A673 (cell line): ENCODE measurements at regions not wholly inside any gene's neighbourhood (a gene's known extent, or its start where the extent isn't known, plus 50 kb on each side); places are given as distances from the start of the nearest gene placed in this dataset.

ENCODE experiments used
- BruUV-seq: library from RNA; stranded (reverse); fragments of 400-500 nt; replicated peaks from 2 replicates; lab custom pipeline; 2021; lab: Mats Ljungman, UMichigan
- CTCF ChIA-PET: fragments of 300-600 bp; sonication (Branson Sonifier 250); formaldehyde crosslinking; loops from one replicate; lab custom pipeline; 2022; ENCODE audit warnings: antibody characterized with exemption; lab: Charles Lee
- POLR2A ChIA-PET: fragments of 300-600 bp; sonication (Branson Sonifier 250); formaldehyde crosslinking; loops from one replicate; lab custom pipeline; 2022; ENCODE audit warnings: antibody characterized with exemption; ENCODE audit not compliant: low non-redundant PET; lab: Charles Lee
- DNase-seq: peaks from one replicate; pipeline ENCODE4 v3.0.0-alpha.2; 2015; ENCODE audit warnings: low spot score
- H3K27ac ChIP-seq: fragments of 200-600 bp; sonication (generic); 2 replicates; pipeline ENCODE4 v1.5.1; 2016; ENCODE audit warnings: mixed run types, low read depth, mild to moderate bottlenecking, mixed read lengths, antibody characterized with exemption, low read length; ENCODE audit not compliant: poor library complexity, severe bottlenecking
- H3K27me3 ChIP-seq: fragments of 200-600 bp; sonication (generic); replicated peaks from 2 replicates; pipeline ENCODE4 v1.6.1; 2017; ENCODE audit warnings: mixed run types, low read depth, mild to moderate bottlenecking, mixed read lengths, antibody characterized with exemption, low read length; ENCODE audit not compliant: insufficient read depth, poor library complexity
- H3K36me3 ChIP-seq: fragments of 200-600 bp; sonication (generic); 2 replicates; pipeline ENCODE4 v1.6.1; 2016; ENCODE audit warnings: mixed run types, mild to moderate bottlenecking, mixed read lengths, antibody characterized with exemption, low read length; ENCODE audit not compliant: insufficient read depth, poor library complexity, severe bottlenecking
- H3K4me1 ChIP-seq: fragments of 200-600 bp; sonication (generic); 2 replicates; pipeline ENCODE4 v1.6.1; 2017; ENCODE audit warnings: mixed run types, mild to moderate bottlenecking, mixed read lengths, antibody characterized with exemption, low read length; ENCODE audit not compliant: insufficient read depth, poor library complexity, severe bottlenecking
- H3K4me3 ChIP-seq: fragments of 200-600 bp; sonication (generic); 2 replicates; pipeline ENCODE4 v1.5.1; 2016; ENCODE audit warnings: low read depth, mixed run types, mild to moderate bottlenecking, mixed read lengths, low read length; ENCODE audit not compliant: poor library complexity, severe bottlenecking
- H3K9me3 ChIP-seq: fragments of 200-600 bp; sonication (generic); 2 replicates; pipeline ENCODE4 v1.6.1; 2016; ENCODE audit warnings: mixed run types, low read depth, mild to moderate bottlenecking, mixed read lengths, antibody characterized with exemption, low read length; ENCODE audit not compliant: poor library complexity, severe bottlenecking
- EZH2 ChIP-seq: fragments of 200-600 bp; sonication (generic); IDR thresholded peaks from 2 replicates; pipeline ENCODE4 v1.6.1; 2017; ENCODE audit warnings: borderline replicate concordance, low read depth, mild to moderate bottlenecking, mixed read lengths, antibody characterized with exemption, low read length; ENCODE audit not compliant: poor library complexity, severe bottlenecking
- intact Hi-C: fragments of 100-400 bp; cut with micrococcal nuclease; formaldehyde crosslinking; loops from one replicate; pipeline ENCODE4 v1.10.0; 2022; ENCODE audit not compliant: unreplicated experiment
- TF ChIP-seq, protein P1 (sequence below): fragments of 300-800, 200-600 bp; sonication (generic); conservative IDR thresholded peaks from 2 replicates; pipeline ENCODE4 v1.5.1; 2017; ENCODE audit warnings: low read depth, mild to moderate bottlenecking, antibody characterized with exemption, low read length, moderate library complexity, mixed read lengths

DNA sequence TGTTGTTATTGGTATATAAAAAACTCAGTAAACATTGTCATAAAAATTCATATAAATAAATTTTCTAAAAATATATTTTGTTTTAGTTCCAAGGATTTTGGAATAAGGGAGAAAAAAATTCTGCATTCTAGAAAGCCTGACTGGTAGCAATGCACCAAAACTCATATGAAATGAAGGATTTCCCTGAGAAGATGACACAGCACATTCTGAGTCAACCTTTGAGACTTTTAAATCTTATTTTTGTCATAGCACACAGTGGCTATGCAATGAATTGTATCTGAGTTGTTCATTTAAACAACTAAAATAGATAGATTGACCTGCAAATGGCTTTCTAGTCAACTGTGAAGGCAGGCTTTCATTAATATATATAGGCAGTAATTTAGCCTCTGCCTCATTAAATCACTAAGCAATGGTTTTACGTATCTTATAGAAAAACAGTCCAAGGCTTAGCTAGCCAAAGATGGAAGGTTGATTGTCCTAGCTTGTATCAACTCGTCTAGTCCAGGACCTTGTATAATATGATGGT, 239.1 kb upstream of the NEIL3 start:
- TF ChIP-seq, protein P1, sequence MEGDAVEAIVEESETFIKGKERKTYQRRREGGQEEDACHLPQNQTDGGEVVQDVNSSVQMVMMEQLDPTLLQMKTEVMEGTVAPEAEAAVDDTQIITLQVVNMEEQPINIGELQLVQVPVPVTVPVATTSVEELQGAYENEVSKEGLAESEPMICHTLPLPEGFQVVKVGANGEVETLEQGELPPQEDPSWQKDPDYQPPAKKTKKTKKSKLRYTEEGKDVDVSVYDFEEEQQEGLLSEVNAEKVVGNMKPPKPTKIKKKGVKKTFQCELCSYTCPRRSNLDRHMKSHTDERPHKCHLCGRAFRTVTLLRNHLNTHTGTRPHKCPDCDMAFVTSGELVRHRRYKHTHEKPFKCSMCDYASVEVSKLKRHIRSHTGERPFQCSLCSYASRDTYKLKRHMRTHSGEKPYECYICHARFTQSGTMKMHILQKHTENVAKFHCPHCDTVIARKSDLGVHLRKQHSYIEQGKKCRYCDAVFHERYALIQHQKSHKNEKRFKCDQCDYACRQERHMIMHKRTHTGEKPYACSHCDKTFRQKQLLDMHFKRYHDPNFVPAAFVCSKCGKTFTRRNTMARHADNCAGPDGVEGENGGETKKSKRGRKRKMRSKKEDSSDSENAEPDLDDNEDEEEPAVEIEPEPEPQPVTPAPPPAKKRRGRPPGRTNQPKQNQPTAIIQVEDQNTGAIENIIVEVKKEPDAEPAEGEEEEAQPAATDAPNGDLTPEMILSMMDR: no peak
- no peak for TF ChIP-seq EZH2
- DNase-seq: no peak
- CTCF ChIA-PET: no interaction called here

DNA sequence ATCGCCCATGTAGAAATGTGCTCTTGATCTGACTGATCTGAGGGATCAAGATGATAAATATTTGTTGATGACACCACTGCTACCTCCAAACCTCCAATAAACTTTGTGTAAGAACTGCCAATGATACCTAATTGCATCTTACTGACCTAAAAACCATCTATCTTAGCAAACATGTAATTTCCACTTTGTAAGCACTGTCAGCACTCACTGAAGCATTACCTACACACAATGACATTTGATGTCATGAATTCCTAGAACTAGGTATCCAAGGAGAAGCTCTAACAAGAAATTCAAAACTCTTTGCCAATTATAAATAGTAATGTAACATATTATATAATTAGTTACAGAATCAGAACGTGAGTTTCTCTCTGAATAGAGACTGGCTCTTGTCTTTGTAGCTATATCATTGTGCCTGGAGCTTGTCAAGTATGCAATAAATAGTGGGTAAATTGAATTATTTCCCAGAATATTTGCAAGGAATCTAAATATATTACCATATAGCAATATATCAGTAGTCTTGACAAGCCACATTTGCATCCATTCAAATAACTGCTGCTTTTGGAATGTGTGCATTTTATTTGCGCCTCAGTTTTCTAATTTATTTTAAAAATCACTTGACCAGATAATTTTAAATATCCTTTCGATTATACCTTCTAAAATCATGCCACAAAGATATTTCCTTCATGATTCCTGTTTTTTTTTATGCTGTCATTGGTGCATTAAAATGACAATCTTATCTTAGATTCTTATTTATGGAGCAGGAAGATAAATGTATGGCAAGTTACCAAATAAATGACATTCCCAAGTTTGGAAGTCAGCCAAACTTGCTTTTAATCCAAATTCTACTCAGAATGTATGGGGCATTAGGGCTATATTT, 232.3 kb upstream of the NEIL3 start:
- Histone ChIP-seq H3K36me3 (no peaks in the 10 kb centered on the region), H3K9me3 (no peaks in the 10 kb centered on the region), H3K27me3 (peaks cover 5% of the 10 kb centered on the region), H3K27ac (no peak overlapping the region), H3K4me1 (no peaks in the 10 kb centered on the region), H3K4me3 (no peak overlapping the region)
- CTCF ChIA-PET: no interaction called here
- DNase-seq: no peak
- TF ChIP-seq, protein P1: no peak
- TF ChIP-seq EZH2: no peak
- POLR2A ChIA-PET: no interaction called here
- intact Hi-C loops: no loop called here
- BruUV-seq: no TSS peak

More for the DNA sequence above, 239.1 kb upstream of the NEIL3 start:
- Histone ChIP-seq H3K27ac (no peak overlapping the region), H3K4me1 (no peaks in the 10 kb centered on the region), H3K36me3 (no peaks in the 10 kb centered on the region), H3K9me3 (no peaks in the 10 kb centered on the region), H3K27me3 (peaks cover 8% of the 10 kb centered on the region), H3K4me3 (no peak overlapping the region)
- BruUV-seq: no TSS peak
- POLR2A ChIA-PET: no interaction called here
- intact Hi-C loops: no loop called here

DNA sequence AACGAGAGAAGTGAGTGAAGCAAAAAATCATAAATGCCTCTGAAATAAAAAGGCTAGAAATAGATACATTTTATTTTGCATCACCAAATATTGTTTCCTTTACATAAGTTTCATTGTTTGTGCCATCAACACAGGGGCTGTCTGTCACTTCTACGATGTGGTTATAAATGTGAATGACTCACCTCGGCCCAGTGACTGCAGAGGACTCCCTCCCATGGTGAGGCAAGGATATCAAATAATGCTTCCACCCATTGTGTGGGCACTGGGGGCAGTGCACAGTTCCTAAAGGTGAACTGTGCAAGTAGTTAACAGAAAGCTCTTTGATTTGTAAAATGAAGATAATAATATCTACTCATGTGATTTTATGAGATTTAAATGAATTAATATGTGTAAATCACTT, 230.3 kb upstream of the NEIL3 start:
- ChIA-PET POLR2A (no interaction called here), CTCF (no interaction called here)
- no peaks in the 10 kb centered on the region for H3K9me3 ChIP-seq
- H3K4me1 ChIP-seq: no peaks in the 10 kb centered on the region
- BruUV-seq: no TSS peak
- no peak overlapping the region for H3K4me3 ChIP-seq
- no peak for DNase-seq
- TF ChIP-seq EZH2: no peak
- TF ChIP-seq, protein P1: no peak
- no peaks in the 10 kb centered on the region for H3K36me3 ChIP-seq
- H3K27ac ChIP-seq: no peak overlapping the region
- H3K27me3 ChIP-seq: no peaks in the 10 kb centered on the region
- intact Hi-C loops: no loop called here
